ENCODE measurements at regions not wholly inside any gene's neighbourhood (a gene's known extent, or its start where the extent isn't known, plus 50 kb on each side); places are given as distances from the start of the nearest gene placed in this dataset.

DNA sequence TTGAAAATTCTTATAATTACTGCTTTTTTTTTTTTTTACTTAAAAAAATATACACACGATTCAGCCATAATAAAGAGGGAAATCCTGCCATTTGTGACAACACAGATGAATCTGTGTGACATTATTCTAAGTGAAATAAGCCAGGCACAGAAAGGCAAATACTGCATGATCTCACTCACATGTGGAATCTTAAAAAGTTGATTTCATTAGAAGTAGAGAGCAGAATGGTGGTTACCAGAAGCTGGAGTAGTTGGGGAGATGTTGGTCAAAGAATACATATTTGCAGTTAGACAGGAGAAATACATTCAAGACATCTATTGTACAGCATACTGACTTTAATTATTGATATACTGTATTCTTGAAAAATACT, 116.2 kb downstream of the KLF12 start:
- no peak for TF ChIP-seq SIN3A (IDR thresholded peaks at IDR 0.05; ENCODE audit: borderline replicate concordance, insufficient read depth, low read length)
- TF ChIP-seq FOXP2 (optimal IDR thresholded peaks at IDR 0.05; ENCODE audit: borderline replicate concordance, extremely low read depth, extremely low read length, insufficient read depth): no peak
- no peak for TF ChIP-seq TAF1 (IDR thresholded peaks at IDR 0.05; ENCODE audit: borderline replicate concordance, insufficient read depth, low read length)
- TF ChIP-seq POLR2AphosphoS5 (IDR thresholded peaks at IDR 0.05; ENCODE audit: low read depth, low read length): no peak
- TF ChIP-seq REST (IDR thresholded peaks at IDR 0.05; ENCODE audit: insufficient read depth in 1 of 2, low read depth in 2 of 2, low read length in 2 of 2): no peak

- TF ChIP-seq FOXP2 (optimal IDR thresholded peaks at IDR 0.05; ENCODE audit: borderline replicate concordance, extremely low read depth, extremely low read length, insufficient read depth) (no peak), REST (IDR thresholded peaks at IDR 0.05; ENCODE audit: insufficient read depth in 1 of 2, low read depth in 2 of 2, low read length in 2 of 2) (no peak), SIN3A (IDR thresholded peaks at IDR 0.05; ENCODE audit: borderline replicate concordance, insufficient read depth, low read length) (no peak), POLR2AphosphoS5 (IDR thresholded peaks at IDR 0.05; ENCODE audit: low read depth, low read length) (no peak)
These were observed 116.7 kb downstream of the KLF12 start for GRCh38 chr13:74017301-74018061.

- TF ChIP-seq FOXP2 (optimal IDR thresholded peaks at IDR 0.05; ENCODE audit: borderline replicate concordance, extremely low read depth, extremely low read length, insufficient read depth) (no peak), POLR2AphosphoS5 (IDR thresholded peaks at IDR 0.05; ENCODE audit: low read depth, low read length) (no peak), TAF1 (IDR thresholded peaks at IDR 0.05; ENCODE audit: borderline replicate concordance, insufficient read depth, low read length) (no peak), REST (IDR thresholded peaks at IDR 0.05; ENCODE audit: insufficient read depth in 1 of 2, low read depth in 2 of 2, low read length in 2 of 2) (no peak), SIN3A (IDR thresholded peaks at IDR 0.05; ENCODE audit: borderline replicate concordance, insufficient read depth, low read length) (no peak)
These were observed 119.1 kb downstream of the KLF12 start for GRCh38 chr13:74015137-74015536.

- TF ChIP-seq REST (IDR thresholded peaks at IDR 0.05; ENCODE audit: insufficient read depth in 1 of 2, low read depth in 2 of 2, low read length in 2 of 2) (no peak), TAF1 (IDR thresholded peaks at IDR 0.05; ENCODE audit: borderline replicate concordance, insufficient read depth, low read length) (no peak), FOXP2 (optimal IDR thresholded peaks at IDR 0.05; ENCODE audit: borderline replicate concordance, extremely low read depth, extremely low read length, insufficient read depth) (no peak), SIN3A (IDR thresholded peaks at IDR 0.05; ENCODE audit: borderline replicate concordance, insufficient read depth, low read length) (no peak), POLR2AphosphoS5 (IDR thresholded peaks at IDR 0.05; ENCODE audit: low read depth, low read length) (no peak)
These were observed 125.0 kb downstream of the KLF12 start for GRCh38 chr13:74009100-74009668.

Data from PFSK-1 (cell line).